Osteoblast (primary cell): ENCODE measurements at regions not wholly inside any gene's neighbourhood (a gene's known extent, or its start where the extent isn't known, plus 50 kb on each side); places are given as distances from the start of the nearest gene placed in this dataset.
A peak's percentile ranks its signal among the peaks of the same experiment; 100 is the strongest.

Experiments
- DNase-seq: peaks from one replicate; pipeline ENCODE4 v3.0.0; 2011; ENCODE audit warnings: low spot score, mixed read lengths; ENCODE audit not compliant: insufficient read length; ENCODE audit errors: missing footprints
- H2AFZ ChIP-seq: 2 replicates; pipeline ENCODE4 v1.6.0; 2011; ENCODE audit warnings: mild to moderate bottlenecking, low read length
- H3K27ac ChIP-seq: 2 replicates; pipeline ENCODE4 v1.5.1; 2011; ENCODE audit warnings: mild to moderate bottlenecking, low read depth, low read length, moderate library complexity
- H3K27me3 ChIP-seq: 2 replicates; pipeline ENCODE4 v1.6.0; 2012; ENCODE audit warnings: mild to moderate bottlenecking, control low read depth, inconsistent platforms, low read length, moderate library complexity; ENCODE audit not compliant: insufficient read depth
- H3K36me3 ChIP-seq: 2 replicates; pipeline ENCODE4 v1.5.1; 2011; ENCODE audit warnings: mild to moderate bottlenecking, low read length, control low read depth, moderate library complexity; ENCODE audit not compliant: insufficient read depth
- H3K4me1 ChIP-seq: 2 replicates; pipeline ENCODE4 v1.5.1; 2011; ENCODE audit warnings: mild to moderate bottlenecking, low read length, control low read depth, moderate library complexity; ENCODE audit not compliant: insufficient read depth
- H3K4me2 ChIP-seq: 2 replicates; pipeline ENCODE4 v1.6.0; 2011; ENCODE audit warnings: mild to moderate bottlenecking, low read length; ENCODE audit not compliant: insufficient read depth
- H3K4me3 ChIP-seq: fragments of 200-600 bp; sonication (generic); 3 replicates; pipeline ENCODE4 v1.5.1; 2012; ENCODE audit warnings: mild to moderate bottlenecking, low read length, inconsistent platforms; ENCODE audit not compliant: insufficient read depth
- H3K79me2 ChIP-seq: 2 replicates; pipeline ENCODE4 v1.6.0; 2012; ENCODE audit warnings: mild to moderate bottlenecking, low read length, control low read depth, inconsistent platforms; ENCODE audit not compliant: insufficient read depth
- H3K9me3 ChIP-seq: 2 replicates; pipeline ENCODE4 v1.5.1; 2011; ENCODE audit warnings: low read depth, low read length, control low read depth
- H4K20me1 ChIP-seq: 2 replicates; pipeline ENCODE4 v1.6.0; 2012; ENCODE audit warnings: mild to moderate bottlenecking, low read length, control low read depth; ENCODE audit not compliant: insufficient read depth
- TF ChIP-seq, protein P1 (sequence below): IDR thresholded peaks from 2 replicates; pipeline ENCODE4 v1.5.1; 2011; ENCODE audit warnings: mild to moderate bottlenecking, low read depth, low read length, moderate library complexity; ENCODE audit errors: extremely low read depth

DNA sequence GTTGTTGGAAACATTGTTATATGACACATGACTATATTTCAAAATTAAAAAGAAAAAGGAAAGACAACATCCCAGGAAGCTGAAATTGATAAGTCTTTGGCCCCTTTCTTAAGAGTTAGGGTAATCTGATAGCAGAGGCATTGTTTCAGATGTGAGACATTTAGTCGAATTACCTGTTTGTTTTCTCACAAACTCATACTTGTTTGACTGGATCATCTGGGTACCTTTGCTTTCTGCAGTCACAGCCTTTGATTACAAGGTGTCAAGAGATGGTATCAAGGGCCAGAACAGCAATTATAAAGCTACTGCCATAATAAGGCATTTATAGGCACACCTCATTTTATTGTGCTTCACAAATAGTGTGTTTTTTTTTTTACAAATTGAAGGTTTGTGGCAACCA is 136.3 kb downstream of the DUSP10 start:
- Histone ChIP-seq H3K27me3 (no peaks in the 10 kb centered on the region), H3K36me3 (no peaks in the 10 kb centered on the region), H2AFZ (no peak overlapping the region), H3K4me2 (no peak overlapping the region), H4K20me1 (no peaks in the 10 kb centered on the region), H3K79me2 (no peaks in the 10 kb centered on the region), H3K27ac (no peak overlapping the region), H3K4me1 (peaks cover 6% of the 10 kb centered on the region), H3K9me3 (no peaks in the 10 kb centered on the region), H3K4me3 (no peak overlapping the region)
- TF ChIP-seq, protein P1, sequence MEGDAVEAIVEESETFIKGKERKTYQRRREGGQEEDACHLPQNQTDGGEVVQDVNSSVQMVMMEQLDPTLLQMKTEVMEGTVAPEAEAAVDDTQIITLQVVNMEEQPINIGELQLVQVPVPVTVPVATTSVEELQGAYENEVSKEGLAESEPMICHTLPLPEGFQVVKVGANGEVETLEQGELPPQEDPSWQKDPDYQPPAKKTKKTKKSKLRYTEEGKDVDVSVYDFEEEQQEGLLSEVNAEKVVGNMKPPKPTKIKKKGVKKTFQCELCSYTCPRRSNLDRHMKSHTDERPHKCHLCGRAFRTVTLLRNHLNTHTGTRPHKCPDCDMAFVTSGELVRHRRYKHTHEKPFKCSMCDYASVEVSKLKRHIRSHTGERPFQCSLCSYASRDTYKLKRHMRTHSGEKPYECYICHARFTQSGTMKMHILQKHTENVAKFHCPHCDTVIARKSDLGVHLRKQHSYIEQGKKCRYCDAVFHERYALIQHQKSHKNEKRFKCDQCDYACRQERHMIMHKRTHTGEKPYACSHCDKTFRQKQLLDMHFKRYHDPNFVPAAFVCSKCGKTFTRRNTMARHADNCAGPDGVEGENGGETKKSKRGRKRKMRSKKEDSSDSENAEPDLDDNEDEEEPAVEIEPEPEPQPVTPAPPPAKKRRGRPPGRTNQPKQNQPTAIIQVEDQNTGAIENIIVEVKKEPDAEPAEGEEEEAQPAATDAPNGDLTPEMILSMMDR, result no peak
- no peak for DNase-seq

DNA sequence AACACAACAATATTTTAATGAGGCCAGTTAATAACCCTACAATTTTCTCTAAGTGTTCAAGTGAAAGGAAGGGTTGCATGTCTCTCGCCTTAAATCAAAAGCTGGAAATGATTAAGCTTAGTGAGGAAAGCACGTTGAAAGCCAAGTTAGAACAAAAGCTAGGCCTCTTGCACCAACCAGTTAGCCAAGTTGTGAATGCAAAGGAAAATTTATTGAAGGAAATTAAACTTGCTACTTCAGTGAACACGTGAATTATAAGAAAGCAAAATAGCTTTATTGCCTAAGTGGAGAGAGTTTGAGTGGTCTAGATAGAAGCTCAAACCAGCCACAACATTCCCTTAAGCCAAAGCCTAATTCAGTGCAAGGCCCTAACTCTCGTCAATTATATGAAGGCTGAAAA is 135.6 kb downstream of the DUSP10 start:
- Histone ChIP-seq H3K79me2 (no peaks in the 10 kb centered on the region), H3K9me3 (no peaks in the 10 kb centered on the region), H3K27ac (no peak overlapping the region), H3K36me3 (no peaks in the 10 kb centered on the region), H4K20me1 (no peaks in the 10 kb centered on the region), H3K4me3 (no peak overlapping the region), H3K4me1 (peaks cover 6% of the 10 kb centered on the region), H3K4me2 (no peak overlapping the region), H2AFZ (no peak overlapping the region), H3K27me3 (no peaks in the 10 kb centered on the region)
- TF ChIP-seq, protein P1, result no peak
- no peak for DNase-seq

DNA sequence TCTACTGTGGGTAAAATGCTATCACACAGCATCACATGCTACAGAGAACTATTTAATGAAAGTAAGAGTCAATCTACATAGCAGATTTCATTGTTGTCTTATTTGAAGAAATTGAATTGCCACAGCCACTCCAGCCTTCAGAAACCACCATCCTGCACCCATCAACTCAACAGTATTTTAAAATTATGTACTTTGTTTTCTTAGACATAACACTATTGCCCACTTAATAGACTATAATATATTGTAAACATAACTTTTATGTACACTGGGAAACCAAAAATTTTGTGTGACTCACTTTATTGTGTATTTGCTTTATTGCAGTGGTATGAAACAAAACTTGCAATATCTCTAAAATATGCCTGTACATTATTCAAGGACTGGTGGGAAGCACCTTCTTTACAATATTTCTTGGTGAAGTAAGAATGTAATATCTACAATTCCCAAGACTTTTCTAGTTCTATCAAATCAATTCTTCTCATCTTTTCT is 133.0 kb downstream of the DUSP10 start:
- Histone ChIP-seq H2AFZ (no peak overlapping the region), H3K4me2 (no peak overlapping the region), H3K9me3 (no peaks in the 10 kb centered on the region), H3K36me3 (no peaks in the 10 kb centered on the region), H4K20me1 (no peaks in the 10 kb centered on the region), H3K27ac (no peak overlapping the region), H3K4me1 (peaks cover 10% of the 10 kb centered on the region), H3K79me2 (no peaks in the 10 kb centered on the region), H3K4me3 (no peak overlapping the region), H3K27me3 (no peaks in the 10 kb centered on the region)
- no peak for DNase-seq
- TF ChIP-seq, protein P1, result no peak

DNA sequence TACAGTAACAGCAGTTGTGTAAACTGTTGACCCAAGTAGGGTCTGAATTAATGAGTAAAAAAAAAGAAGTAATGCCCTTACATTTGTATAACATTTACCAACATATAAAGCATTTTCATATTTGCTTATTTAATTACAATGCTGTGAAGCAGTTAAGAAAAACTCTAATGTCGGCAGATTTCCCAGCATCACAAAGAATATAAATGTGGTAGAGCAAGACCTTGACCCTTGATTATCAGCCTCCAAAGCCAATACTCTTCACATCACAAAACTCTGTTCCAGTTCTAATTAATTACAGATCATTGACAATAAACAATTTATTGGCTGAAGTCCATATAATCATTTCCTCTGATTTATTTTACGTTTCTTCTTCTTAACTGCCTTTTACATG is 130.2 kb downstream of the DUSP10 start:
- Histone ChIP-seq H3K27ac (no peak overlapping the region), H3K36me3 (no peaks in the 10 kb centered on the region), H3K79me2 (no peaks in the 10 kb centered on the region), H2AFZ (peak overlapping the region; percentile 12), H3K4me3 (no peak overlapping the region), H3K4me1 (peaks cover 10% of the 10 kb centered on the region), H4K20me1 (no peaks in the 10 kb centered on the region), H3K27me3 (no peaks in the 10 kb centered on the region), H3K4me2 (no peak overlapping the region), H3K9me3 (no peaks in the 10 kb centered on the region)
- TF ChIP-seq, protein P1, result no peak
- DNase-seq, result no peak
